Lower lobe of right lung (tissue), 2 donors: ENCODE measurements at regions not wholly inside any gene's neighbourhood (a gene's known extent, or its start where the extent isn't known, plus 50 kb on each side); places are given as distances from the start of the nearest gene placed in this dataset.

ENCODE experiments used
- ATAC-seq, 2 donors: fragments of 200-7000 bp; cut with Tn5 transposase; one replicate each; pipeline ENCODE4 v1.9.1; 2020 to 2022; ENCODE audit warnings: mild to moderate bottlenecking in 2 of 2, moderate library complexity in 2 of 2
- DNase-seq: peaks from one replicate; pipeline ENCODE4 v3.0.0-alpha.2; 2020
- H3K27ac ChIP-seq: fragments of 200-600 bp; one replicate; pipeline ENCODE4 v1.8.0; 2022
- H3K27me3 ChIP-seq: fragments of 200-600 bp; one replicate; pipeline ENCODE4 v1.8.0; 2022; ENCODE audit warnings: low read depth
- H3K36me3 ChIP-seq: fragments of 200-600 bp; one replicate; pipeline ENCODE4 v1.8.0; 2022; ENCODE audit warnings: mild to moderate bottlenecking
- H3K4me1 ChIP-seq: fragments of 200-600 bp; one replicate; pipeline ENCODE4 v1.8.0; 2022
- H3K4me3 ChIP-seq: fragments of 200-600 bp; one replicate; pipeline ENCODE4 v1.8.0; 2022; ENCODE audit warnings: mild to moderate bottlenecking
- H3K9me3 ChIP-seq: fragments of 200-600 bp; one replicate; pipeline ENCODE4 v1.8.0; 2022
- CTCF ChIP-seq: fragments of 200-600 bp; IDR thresholded peaks from one replicate; pipeline ENCODE4 v1.8.0; 2022; ENCODE audit warnings: antibody characterized with exemption, mild to moderate bottlenecking
- intact Hi-C: fragments of 100-400 bp; cut with DNase I; formaldehyde crosslinking; loops from one replicate; pipeline ENCODE4 v1.11.0; 2022
- donor health status: DM: no; HTN: yes; CAD: no; lungs with severe emphysema.

DNA sequence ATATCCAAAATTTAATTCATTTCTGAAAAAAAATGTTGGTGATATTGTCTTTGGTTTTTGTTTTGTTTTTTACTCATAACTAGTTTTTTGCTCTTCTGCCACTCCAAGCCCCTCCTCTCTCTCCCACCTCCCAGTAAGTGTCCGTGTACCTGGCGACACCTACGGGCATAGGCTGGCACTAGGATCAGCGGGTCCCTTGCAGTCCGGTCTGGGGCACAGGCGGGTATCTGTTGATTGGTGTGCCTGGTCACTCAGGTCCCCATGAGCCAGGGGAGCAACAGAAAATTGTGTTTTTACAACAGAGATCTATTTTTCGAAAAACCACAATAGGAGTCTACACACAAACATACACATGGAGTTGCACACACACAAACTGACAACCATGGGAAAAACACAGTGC, 104.8 kb downstream of the ZIC5 start:
- intact Hi-C loops: no loop called here
- no peak for DNase-seq
- no peak for ATAC-seq
- H3K9me3 ChIP-seq: no peaks in the 10 kb centered on the region
- H3K27ac ChIP-seq: no peak overlapping the region
- no peaks in the 10 kb centered on the region for H3K27me3 ChIP-seq
- no peak overlapping the region for H3K4me3 ChIP-seq
- H3K4me1 ChIP-seq: no peaks in the 10 kb centered on the region
- TF ChIP-seq CTCF: no peak
- no peaks in the 10 kb centered on the region for H3K36me3 ChIP-seq

DNA sequence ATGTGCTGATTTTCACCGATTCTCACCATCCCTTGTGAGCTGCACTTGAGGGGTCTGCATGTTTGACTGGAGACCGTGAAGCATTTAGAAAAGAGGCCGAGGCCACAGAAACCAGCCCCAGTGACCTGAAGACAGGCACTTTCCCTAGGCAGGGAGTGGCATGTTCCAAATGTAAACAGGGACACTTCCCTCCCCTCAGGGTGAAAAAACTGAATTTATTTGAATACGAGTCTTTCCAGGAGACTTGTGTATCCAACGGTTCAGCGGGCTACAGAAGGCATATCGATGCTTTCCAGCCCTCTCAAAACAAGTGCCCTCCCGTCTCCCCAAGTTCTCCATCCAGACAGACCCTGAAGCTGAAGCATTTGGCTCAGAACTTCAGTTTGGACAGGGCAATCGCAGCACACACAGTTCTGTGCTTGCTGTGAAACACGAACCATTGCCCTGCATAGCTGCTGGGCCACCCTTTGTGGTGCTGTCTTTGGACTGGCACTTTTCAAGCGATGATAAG, 106.1 kb downstream of the ZIC5 start:
- Histone ChIP-seq H3K4me3 (no peak overlapping the region), H3K9me3 (no peaks in the 10 kb centered on the region), H3K4me1 (no peaks in the 10 kb centered on the region), H3K27me3 (no peaks in the 10 kb centered on the region), H3K36me3 (no peaks in the 10 kb centered on the region), H3K27ac (no peak overlapping the region)
- TF ChIP-seq CTCF: no peak
- DNase-seq (no peak), ATAC-seq (no peak)
- intact Hi-C loops: no loop called here

DNA sequence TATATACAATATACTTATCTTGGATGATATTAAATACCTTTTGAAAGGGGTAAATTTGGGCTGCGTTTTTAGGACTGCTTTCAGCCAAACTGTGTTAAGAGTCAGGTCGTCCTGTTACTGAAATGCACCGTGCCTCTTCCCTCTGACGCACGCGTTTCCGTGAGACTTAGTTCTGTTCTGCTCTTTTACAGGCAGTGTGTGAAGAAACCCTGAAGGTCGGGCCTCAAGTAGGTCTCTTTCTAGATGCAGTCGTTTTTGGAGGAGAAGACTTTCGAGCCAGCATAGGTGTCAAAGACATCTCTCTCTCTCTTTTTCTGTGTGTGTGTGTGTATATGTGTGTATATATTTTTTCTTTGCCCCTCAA, 107.0 kb downstream of the ZIC5 start:
- H3K4me3 ChIP-seq: no peak overlapping the region
- H3K4me1 ChIP-seq: no peaks in the 10 kb centered on the region
- H3K27me3 ChIP-seq: no peaks in the 10 kb centered on the region
- no peaks in the 10 kb centered on the region for H3K9me3 ChIP-seq
- ATAC-seq (no peak), DNase-seq (no peak)
- no peaks in the 10 kb centered on the region for H3K36me3 ChIP-seq
- intact Hi-C loops: no loop called here
- no peak for TF ChIP-seq CTCF
- H3K27ac ChIP-seq: no peak overlapping the region

DNA sequence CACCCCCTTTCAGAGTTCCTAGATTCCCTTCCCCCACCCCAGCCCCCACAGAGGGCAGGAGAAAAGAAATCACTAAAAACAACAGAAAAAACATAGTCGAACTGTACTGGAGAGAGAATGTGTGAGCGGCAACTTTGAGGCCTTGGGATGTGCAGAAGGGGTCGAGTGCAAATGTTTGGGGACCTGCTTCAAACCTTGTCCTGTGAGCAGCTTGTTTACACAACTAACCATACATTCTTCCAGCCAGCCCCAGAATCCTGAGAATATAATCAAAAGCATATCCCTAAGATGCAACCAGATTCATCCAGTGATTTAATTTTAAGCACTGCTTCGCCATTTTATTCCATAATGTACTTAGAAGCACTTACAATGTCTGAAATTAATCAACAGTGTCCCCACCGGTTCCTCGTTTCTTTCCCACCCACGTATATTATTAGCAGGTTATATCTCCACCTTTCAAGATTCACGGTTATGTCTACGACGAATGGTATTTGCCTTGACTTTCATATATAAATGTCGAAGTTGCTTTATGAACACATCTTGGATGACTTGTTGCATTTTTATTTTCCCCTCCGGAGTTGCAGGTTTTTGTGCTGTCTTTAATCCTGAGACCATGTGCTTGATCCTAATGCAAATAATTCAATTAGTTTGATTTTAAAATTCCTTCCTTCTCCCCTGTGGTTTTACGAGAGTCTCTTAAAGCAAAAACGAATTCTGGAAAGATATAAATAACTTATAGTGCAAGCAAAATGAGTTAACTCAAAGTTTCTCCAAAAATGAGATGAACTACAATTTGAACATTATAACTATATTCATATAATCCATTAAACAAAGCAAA, 107.6 kb downstream of the ZIC5 start:
- ATAC-seq (no peak), DNase-seq (no peak)
- H3K27me3 ChIP-seq: no peaks in the 10 kb centered on the region
- no peak for TF ChIP-seq CTCF
- no peaks in the 10 kb centered on the region for H3K36me3 ChIP-seq
- intact Hi-C loops: no loop called here
- no peaks in the 10 kb centered on the region for H3K9me3 ChIP-seq
- no peaks in the 10 kb centered on the region for H3K4me1 ChIP-seq
- H3K27ac ChIP-seq: no peak overlapping the region
- no peak overlapping the region for H3K4me3 ChIP-seq

DNA sequence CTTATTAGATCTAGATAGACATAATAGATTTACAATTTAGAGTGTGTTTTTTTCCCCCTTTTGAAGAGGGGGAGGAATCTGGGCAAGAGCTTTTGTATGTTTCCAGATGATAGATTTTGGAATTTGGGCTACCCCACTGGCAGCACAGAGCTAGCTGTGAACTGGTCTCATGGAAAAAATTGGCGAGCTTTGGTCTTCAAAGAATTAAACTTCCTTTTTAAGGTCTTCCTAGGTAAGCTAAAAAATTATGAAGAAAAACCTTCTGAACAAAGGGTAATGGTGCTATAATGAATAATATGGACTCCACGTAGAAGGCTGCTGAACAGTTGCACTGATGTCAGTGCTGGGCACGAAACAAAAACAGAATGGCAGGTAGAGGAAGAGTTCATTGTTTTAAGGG, 109.3 kb downstream of the ZIC5 start:
- intact Hi-C loops: no loop called here
- Histone ChIP-seq H3K36me3 (no peaks in the 10 kb centered on the region), H3K27me3 (no peaks in the 10 kb centered on the region), H3K27ac (no peak overlapping the region), H3K4me1 (no peaks in the 10 kb centered on the region), H3K4me3 (no peak overlapping the region), H3K9me3 (no peaks in the 10 kb centered on the region)
- DNase-seq (no peak), ATAC-seq (no peak)
- no peak for TF ChIP-seq CTCF
